Gastrocnemius medialis (tissue), 4 donors: ENCODE measurements at regions not wholly inside any gene's neighbourhood (a gene's known extent, or its start where the extent isn't known, plus 50 kb on each side); places are given as distances from the start of the nearest gene placed in this dataset.

Source experiments
- ATAC-seq, 2 donors: fragments of 150-250 bp; one replicate each; pipeline ENCODE4 v1.9.1; 2016
- DNase-seq, 2 donors: peaks; one replicate each; pipeline ENCODE4 v3.0.0-alpha.2; 2019
- H3K27ac ChIP-seq, 4 donors: fragments of 200-600 bp; sonication (generic); 1 replicate in 1 of 4; 2 replicates in 3 of 4; pipeline ENCODE4 v1.5.1; 2016 to 2018; ENCODE audit warnings: mild to moderate bottlenecking in 2 of 4, moderate library complexity in 1 of 4
- H3K27me3 ChIP-seq, 3 donors: fragments of 200-600 bp; sonication (generic) in 2 of 3; 1 replicate in 1 of 3; 2 replicates in 2 of 3; pipeline versions ENCODE4 v1.5.1 to v1.6.0; 2016 to 2019; ENCODE audit warnings: mild to moderate bottlenecking in 1 of 3, moderate library complexity in 1 of 3
- H3K36me3 ChIP-seq, 2 donors: fragments of 200-600 bp; sonication (generic) in 1 of 2; one replicate each; pipeline ENCODE4 v1.5.1; 2017 to 2018
- H3K4me1 ChIP-seq, 2 donors: fragments of 200-600 bp; sonication (generic) in 1 of 2; one replicate each; pipeline ENCODE4 v1.5.1; 2016 to 2017; ENCODE audit warnings: mild to moderate bottlenecking in 2 of 2
- H3K4me3 ChIP-seq, 4 donors: fragments of 200-600 bp; sonication (generic) in 3 of 4; 1 replicate in 1 of 4; 2 replicates in 3 of 4; pipeline ENCODE4 v1.5.1; 2016 to 2019; ENCODE audit warnings: mild to moderate bottlenecking in 2 of 4
- H3K9me3 ChIP-seq, 3 donors: fragments of 200-600 bp; sonication (generic) in 2 of 3; 1 replicate in 1 of 3; 2 replicates in 2 of 3; pipeline ENCODE4 v1.5.1; 2016 to 2019
- CTCF ChIP-seq, 5 experiments: fragments of 450-650 bp in 3 of 5; fragments of 200-600 bp in 2 of 5; sonication (generic) in 2 of 5; IDR thresholded peaks in 4 of 5; conservative IDR thresholded peaks in 1 of 5; 1 replicate in 4 of 5; 2 replicates in 1 of 5; pipeline ENCODE4 v1.5.1; 2016 to 2019; ENCODE audit warnings: antibody characterized with exemption in 5 of 5, mild to moderate bottlenecking in 3 of 5, moderate library complexity in 3 of 5
- POLR2A ChIP-seq, 2 donors: fragments of 450-650 bp; IDR thresholded peaks; one replicate each; pipeline ENCODE4 v1.6.1; 2017; ENCODE audit warnings: antibody characterized with exemption in 2 of 2, mild to moderate bottlenecking in 2 of 2, moderate library complexity in 2 of 2
- in situ Hi-C, 4 donors: fragments of 200-750 bp; cut with MboI; loops; one replicate each; pipeline versions ENCODE4 v1.15.0 to v1.8.0; 2017; ENCODE audit warnings: low sequenced_read_pairs in 4 of 4
- intact Hi-C: fragments of 100-400 bp; cut with DNase I; formaldehyde crosslinking; loops from one replicate; pipeline ENCODE4 v1.15.1; 2023; ENCODE audit warnings: low total_unique reads

GRCh38 chr4:23660865-23661264 lies 229.0 kb downstream of the PPARGC1A start:
- Histone ChIP-seq H3K9me3 (no peaks in the 10 kb centered on the region), H3K36me3 (no peaks in the 10 kb centered on the region), H3K27ac (no peak overlapping the region), H3K27me3 (no peaks in the 10 kb centered on the region), H3K4me3 (no peak overlapping the region), H3K4me1 (no peaks in the 10 kb centered on the region)
- no peak for ATAC-seq
- TF ChIP-seq CTCF (IDR thresholded peaks at IDR 0.05 in 4 of 5, conservative IDR thresholded peaks at IDR 0.05 in 1 of 5) (no peak), POLR2A (IDR thresholded peaks at IDR 0.05) (no peak)
- no peak for DNase-seq
- in situ Hi-C loops = no loop called here
- intact Hi-C loops = no loop called here

- no peaks in the 10 kb centered on the region for H3K9me3 ChIP-seq
- H3K27ac ChIP-seq = no peak overlapping the region
- intact Hi-C loops (no loop called here), in situ Hi-C loops (no loop called here)
- no peak for DNase-seq
- no peak for ATAC-seq
- no peaks in the 10 kb centered on the region for H3K4me1 ChIP-seq
- no peak overlapping the region for H3K4me3 ChIP-seq
- no peaks in the 10 kb centered on the region for H3K27me3 ChIP-seq
- no peak for TF ChIP-seq POLR2A (IDR thresholded peaks at IDR 0.05)
- no peak for TF ChIP-seq CTCF (IDR thresholded peaks at IDR 0.05 in 4 of 5, conservative IDR thresholded peaks at IDR 0.05 in 1 of 5)
- no peaks in the 10 kb centered on the region for H3K36me3 ChIP-seq
These were observed 235.1 kb downstream of the PPARGC1A start for GRCh38 chr4:23654791-23655190.

DNA sequence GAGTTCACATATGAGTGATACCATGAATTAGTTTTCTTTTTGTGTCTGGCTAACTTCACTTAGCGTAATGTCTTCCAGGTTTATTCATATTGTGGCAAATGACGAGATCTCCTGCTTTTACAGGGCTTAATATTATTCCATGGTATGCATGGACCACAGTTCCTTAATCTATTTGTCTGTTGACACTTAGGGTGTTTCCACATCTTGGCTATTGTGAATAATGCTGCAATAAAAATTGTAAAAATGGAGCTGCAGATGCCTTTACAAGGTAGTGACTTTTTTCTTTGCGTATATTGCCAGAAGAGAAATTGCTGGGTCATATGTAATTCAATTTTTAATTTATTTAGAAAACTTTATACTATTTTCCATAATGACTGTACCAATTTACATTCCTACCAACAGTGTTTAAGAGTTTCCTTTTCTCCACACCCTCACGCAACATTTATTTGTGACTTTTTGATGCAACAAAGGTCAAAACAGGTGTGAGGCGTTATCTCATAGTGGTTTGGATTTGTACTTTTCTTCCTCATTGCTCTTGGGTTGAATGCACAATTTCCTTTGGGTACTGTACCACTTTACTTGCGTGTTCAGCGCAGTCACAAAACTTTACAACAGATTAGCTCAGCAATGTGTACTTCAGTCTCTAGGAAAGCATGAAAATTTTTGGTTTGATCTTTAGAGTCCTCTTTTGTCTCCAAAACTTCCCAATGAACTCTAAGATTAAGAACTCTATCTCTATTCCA lies 240.8 kb downstream of the PPARGC1A start:
- DNase-seq (no peak), ATAC-seq (no peak)
- intact Hi-C loops (no loop called here), in situ Hi-C loops (no loop called here)
- no peak overlapping the region for H3K27ac ChIP-seq
- H3K4me3 ChIP-seq = no peak overlapping the region
- H3K27me3 ChIP-seq = no peaks in the 10 kb centered on the region
- no peaks in the 10 kb centered on the region for H3K4me1 ChIP-seq
- no peaks in the 10 kb centered on the region for H3K36me3 ChIP-seq
- TF ChIP-seq POLR2A (IDR thresholded peaks at IDR 0.05) (no peak), CTCF (IDR thresholded peaks at IDR 0.05 in 4 of 5, conservative IDR thresholded peaks at IDR 0.05 in 1 of 5) (no peak)
- no peaks in the 10 kb centered on the region for H3K9me3 ChIP-seq

DNA sequence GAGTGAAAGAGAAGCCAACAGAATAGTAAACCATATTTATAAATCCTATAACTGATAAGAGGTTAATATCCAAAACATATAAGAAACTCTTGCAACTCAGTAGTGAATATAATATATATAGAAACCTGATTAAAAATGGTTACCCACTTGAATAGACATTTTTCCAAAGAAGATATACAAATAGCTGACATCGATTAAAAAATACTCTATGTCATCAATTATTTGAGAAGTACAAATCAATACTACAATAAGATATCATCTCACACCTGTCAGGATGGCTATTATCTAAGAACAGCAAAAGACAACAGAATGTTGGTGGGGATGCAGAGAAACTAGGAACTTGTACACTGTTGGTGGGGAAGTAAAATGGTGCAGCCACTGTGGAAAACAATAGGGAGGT lies 254.4 kb downstream of the PPARGC1A start:
- H3K4me3 ChIP-seq = no peak overlapping the region
- H3K9me3 ChIP-seq = no peaks in the 10 kb centered on the region
- H3K27me3 ChIP-seq = no peaks in the 10 kb centered on the region
- in situ Hi-C loops = no loop called here
- no peak for DNase-seq
- H3K36me3 ChIP-seq = no peaks in the 10 kb centered on the region
- no peak for ATAC-seq
- TF ChIP-seq POLR2A (IDR thresholded peaks at IDR 0.05) (no peak), CTCF (IDR thresholded peaks at IDR 0.05 in 4 of 5, conservative IDR thresholded peaks at IDR 0.05 in 1 of 5) (no peak)
- peaks cover 0 to 11% of the 10 kb centered on the region in 2 donors for H3K4me1 ChIP-seq
- intact Hi-C loops = no loop called here
- no peak overlapping the region for H3K27ac ChIP-seq
